ENCODE measurements at regions not wholly inside any gene's neighbourhood (a gene's known extent, or its start where the extent isn't known, plus 50 kb on each side); places are given as distances from the start of the nearest gene placed in this dataset.

- H3K27ac ChIP-seq: no peak overlapping the region
- no peaks in the 10 kb centered on the region for H3K4me1 ChIP-seq
- H3K27me3 ChIP-seq: no peaks in the 10 kb centered on the region
- no peak overlapping the region for H3K4me3 ChIP-seq
- DNase-seq: no peak
- intact Hi-C loops (cut with DNase I; ENCODE audit: low total_unique reads): no loop called here
- H3K9me3 ChIP-seq: no peaks in the 10 kb centered on the region
- TF ChIP-seq POLR2A (IDR thresholded peaks at IDR 0.05) (no peak), CTCF (IDR thresholded peaks at IDR 0.05) (no peak)
- H3K36me3 ChIP-seq: no peaks in the 10 kb centered on the region
Measured at GRCh38 chr4:116866106-116866505, 219.3 kb downstream of the TRAM1L1 start.

GRCh38 chr4:116862592-116862991, 222.8 kb downstream of the TRAM1L1 start:
- no peaks in the 10 kb centered on the region for H3K36me3 ChIP-seq
- H3K27ac ChIP-seq: no peak overlapping the region
- TF ChIP-seq CTCF (IDR thresholded peaks at IDR 0.05) (no peak), POLR2A (IDR thresholded peaks at IDR 0.05) (no peak)
- no peak for DNase-seq
- intact Hi-C loops (cut with DNase I; ENCODE audit: low total_unique reads): no loop called here
- no peak overlapping the region for H3K4me3 ChIP-seq
- H3K4me1 ChIP-seq: no peaks in the 10 kb centered on the region
- no peaks in the 10 kb centered on the region for H3K27me3 ChIP-seq
- no peaks in the 10 kb centered on the region for H3K9me3 ChIP-seq

GRCh38 chr4:116860891-116861290, 224.5 kb downstream of the TRAM1L1 start:
- DNase-seq: no peak
- Histone ChIP-seq H3K27me3 (no peaks in the 10 kb centered on the region), H3K9me3 (no peaks in the 10 kb centered on the region), H3K27ac (no peak overlapping the region), H3K36me3 (no peaks in the 10 kb centered on the region), H3K4me1 (no peaks in the 10 kb centered on the region), H3K4me3 (no peak overlapping the region)
- intact Hi-C loops (cut with DNase I; ENCODE audit: low total_unique reads): no loop called here
- no peak for TF ChIP-seq CTCF (IDR thresholded peaks at IDR 0.05)
- no peak for TF ChIP-seq POLR2A (IDR thresholded peaks at IDR 0.05)

- H3K36me3 ChIP-seq: no peaks in the 10 kb centered on the region
- H3K27me3 ChIP-seq: no peaks in the 10 kb centered on the region
- no peak for DNase-seq
- TF ChIP-seq POLR2A (IDR thresholded peaks at IDR 0.05): no peak
- TF ChIP-seq CTCF (IDR thresholded peaks at IDR 0.05): no peak
- intact Hi-C loops (cut with DNase I; ENCODE audit: low total_unique reads): no loop called here
- H3K27ac ChIP-seq: no peak overlapping the region
- H3K4me3 ChIP-seq: no peak overlapping the region
- H3K4me1 ChIP-seq: no peaks in the 10 kb centered on the region
- no peaks in the 10 kb centered on the region for H3K9me3 ChIP-seq
Measured at GRCh38 chr4:116849620-116850019, 235.8 kb downstream of the TRAM1L1 start.

GRCh38 chr4:116847616-116848015, 237.8 kb downstream of the TRAM1L1 start:
- TF ChIP-seq CTCF (IDR thresholded peaks at IDR 0.05): no peak
- TF ChIP-seq POLR2A (IDR thresholded peaks at IDR 0.05): no peak
- H3K4me3 ChIP-seq: no peak overlapping the region
- no peak for DNase-seq
- H3K9me3 ChIP-seq: no peaks in the 10 kb centered on the region
- intact Hi-C loops (cut with DNase I; ENCODE audit: low total_unique reads): no loop called here
- no peaks in the 10 kb centered on the region for H3K36me3 ChIP-seq
- H3K27ac ChIP-seq: no peak overlapping the region
- no peaks in the 10 kb centered on the region for H3K27me3 ChIP-seq
- H3K4me1 ChIP-seq: no peaks in the 10 kb centered on the region
